Mesenchymal stem cell (in vitro differentiated cells and primary cell): ENCODE measurements at regions not wholly inside any gene's neighbourhood (a gene's known extent, or its start where the extent isn't known, plus 50 kb on each side); places are given as distances from the start of the nearest gene placed in this dataset.

ENCODE experiments used
- DNase-seq: peaks from one replicate; pipeline ENCODE4 v3.0.0-alpha.2; 2013
- H2AFZ ChIP-seq: one replicate; pipeline ENCODE4 v1.6.1; 2013; ENCODE audit warnings: low read depth, mild to moderate bottlenecking, control low read depth, inconsistent platforms, low read length, moderate library complexity
- H2AK5ac ChIP-seq: 2 replicates; pipeline ENCODE4 v1.6.1; 2013; ENCODE audit warnings: low read length, moderate library complexity, mild to moderate bottlenecking, inconsistent platforms; ENCODE audit not compliant: severe bottlenecking
- H2BK120ac ChIP-seq: one replicate; pipeline ENCODE4 v1.6.1; 2013; ENCODE audit warnings: low read depth, mild to moderate bottlenecking, inconsistent platforms, low read length, moderate library complexity
- H2BK12ac ChIP-seq, 2 experiments: one replicate each; pipeline ENCODE4 v1.6.1; 2013; ENCODE audit warnings: inconsistent platforms in 2 of 2, low read length in 2 of 2, mild to moderate bottlenecking in 2 of 2, moderate library complexity in 2 of 2, control low read depth in 1 of 2
- H2BK15ac ChIP-seq: one replicate; pipeline ENCODE4 v1.6.1; 2013; ENCODE audit warnings: mild to moderate bottlenecking, low read depth, inconsistent platforms; ENCODE audit not compliant: poor library complexity, severe bottlenecking
- H2BK5ac ChIP-seq: 2 replicates; pipeline ENCODE4 v1.6.1; 2013; ENCODE audit warnings: low read depth, mild to moderate bottlenecking, low read length, control low read depth, inconsistent platforms; ENCODE audit not compliant: poor library complexity, severe bottlenecking
- H3K14ac ChIP-seq, 2 experiments: one replicate each; pipeline ENCODE4 v1.6.1; 2013; ENCODE audit warnings: inconsistent platforms in 2 of 2, low read length in 2 of 2, control low read depth in 1 of 2, mild to moderate bottlenecking in 1 of 2, moderate library complexity in 1 of 2
- H3K18ac ChIP-seq, 2 experiments: one replicate each; pipeline ENCODE4 v1.6.1; 2013; ENCODE audit warnings: inconsistent platforms in 2 of 2, low read length in 2 of 2, control low read depth in 1 of 2, low read depth in 1 of 2, mild to moderate bottlenecking in 1 of 2
- H3K23ac ChIP-seq, 2 experiments: one replicate each; pipeline ENCODE4 v1.6.1; 2013; ENCODE audit warnings: inconsistent platforms in 2 of 2, low read length in 2 of 2, mild to moderate bottlenecking in 2 of 2, moderate library complexity in 2 of 2, control low read depth in 1 of 2
- H3K27ac ChIP-seq: 2 replicates; pipeline ENCODE4 v1.5.1; 2013; ENCODE audit warnings: mild to moderate bottlenecking, moderate library complexity, low read length, control low read depth, inconsistent platforms; ENCODE audit not compliant: poor library complexity, severe bottlenecking
- H3K27me3 ChIP-seq, 2 experiments: 2 replicates each; pipeline versions ENCODE4 v1.6.1 to v1.7.0; 2013; ENCODE audit warnings: low read length in 2 of 2, mild to moderate bottlenecking in 2 of 2, moderate library complexity in 2 of 2, control low read depth in 1 of 2, inconsistent platforms in 1 of 2; ENCODE audit not compliant: control insufficient read depth in 1 of 2, insufficient read depth in 1 of 2
- H3K36me3 ChIP-seq, 2 experiments: 2 replicates each; pipeline versions ENCODE4 v1.6.1 to v1.7.0; 2013; ENCODE audit warnings: low read length in 2 of 2, control low read depth in 1 of 2, inconsistent platforms in 1 of 2, low read depth in 1 of 2, mild to moderate bottlenecking in 1 of 2; ENCODE audit not compliant: insufficient read depth in 2 of 2, control insufficient read depth in 1 of 2
- H3K4ac ChIP-seq, 2 experiments: one replicate each; pipeline ENCODE4 v1.6.1; 2013; ENCODE audit warnings: inconsistent platforms in 2 of 2, low read length in 2 of 2, mild to moderate bottlenecking in 2 of 2, moderate library complexity in 2 of 2, control low read depth in 1 of 2, low read depth in 1 of 2
- H3K4me1 ChIP-seq: 2 replicates; pipeline ENCODE4 v1.6.1; 2013; ENCODE audit warnings: low read depth, low read length, control low read depth; ENCODE audit not compliant: control insufficient read depth, insufficient read depth
- H3K4me2 ChIP-seq: 2 replicates; pipeline ENCODE4 v1.6.1; 2013; ENCODE audit warnings: low read length, mild to moderate bottlenecking, inconsistent platforms; ENCODE audit not compliant: poor library complexity, severe bottlenecking
- H3K4me3 ChIP-seq, 2 experiments: 2 replicates each; pipeline versions ENCODE4 v1.5.1 to v1.7.0; 2013; ENCODE audit warnings: low read length in 2 of 2, mild to moderate bottlenecking in 2 of 2, control low read depth in 1 of 2, low read depth in 1 of 2; ENCODE audit not compliant: insufficient read depth in 1 of 2
- H3K79me1 ChIP-seq: replicated peaks from 2 replicates; pipeline ENCODE4 v1.6.1; 2013; ENCODE audit warnings: mild to moderate bottlenecking, control low read depth, low read length, inconsistent platforms; ENCODE audit not compliant: poor library complexity, severe bottlenecking
- H3K9ac ChIP-seq: 2 replicates; pipeline ENCODE4 v1.7.0; 2013; ENCODE audit warnings: mild to moderate bottlenecking, low read length, moderate library complexity
- H3K9me3 ChIP-seq: 2 replicates; pipeline ENCODE4 v1.7.0; 2013; ENCODE audit warnings: mild to moderate bottlenecking, low read length; ENCODE audit not compliant: control insufficient read depth
- H4K8ac ChIP-seq: one replicate; pipeline ENCODE4 v1.6.1; 2013; ENCODE audit warnings: inconsistent platforms, mild to moderate bottlenecking, low read length, moderate library complexity
- H4K91ac ChIP-seq: one replicate; pipeline ENCODE4 v1.6.1; 2013; ENCODE audit warnings: mild to moderate bottlenecking, low read length, inconsistent platforms
- WGBS: methylation state at CpG from one replicate; pipeline ENCODE4 v1.1.7; 2013; ENCODE audit warnings: mixed read lengths; 5-methylcytosine and 5-hydroxymethylcytosine counted together

DNA sequence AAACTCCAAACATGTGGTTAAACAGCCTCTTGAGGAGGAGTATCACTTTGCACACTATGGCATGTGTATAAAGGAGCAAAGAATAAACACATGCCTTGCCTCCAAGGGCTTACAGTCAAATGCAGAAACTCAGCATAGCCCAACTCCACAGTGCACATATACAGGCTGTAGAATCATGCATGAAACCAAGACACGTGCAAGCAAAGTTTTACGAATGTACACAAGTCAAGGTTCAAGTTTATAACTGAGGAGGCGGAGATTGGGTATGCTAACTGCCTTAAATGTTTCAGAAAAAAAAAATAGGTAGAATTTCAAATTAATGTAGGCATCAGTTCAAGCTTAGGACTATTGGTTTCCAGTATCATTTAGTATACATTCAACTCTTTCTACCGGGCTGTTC, 321.1 kb downstream of the SOX9 start:
- H2AK5ac ChIP-seq, result no peak overlapping the region
- no peak overlapping the region for H3K4me3 ChIP-seq
- no peak overlapping the region for H3K27ac ChIP-seq

DNA sequence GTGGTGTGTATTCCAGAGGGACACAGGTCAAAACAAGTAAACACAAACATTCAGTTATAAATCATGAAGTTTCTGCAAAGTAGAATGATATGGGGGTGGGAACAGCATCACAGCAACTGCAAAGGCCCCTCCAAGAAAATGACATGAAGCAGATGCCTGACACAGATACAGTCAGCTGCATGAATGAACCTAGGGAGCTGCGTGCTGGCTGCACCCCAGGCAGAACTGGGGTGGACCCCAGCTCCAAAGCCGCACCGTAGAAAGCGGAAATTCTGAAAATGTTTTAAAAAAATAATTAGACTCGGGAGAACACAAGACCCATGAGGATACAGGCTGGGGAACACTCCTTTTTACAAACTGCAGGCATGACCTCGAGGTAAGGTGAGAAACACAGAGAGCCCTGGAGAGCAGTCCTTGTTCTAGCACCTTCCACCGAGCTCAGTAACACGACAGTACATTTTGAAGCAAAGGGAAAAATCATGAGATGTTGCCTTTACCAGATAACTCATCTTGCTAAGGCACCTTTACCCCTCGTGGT, 323.8 kb downstream of the SOX9 start:
- H3K4me2 ChIP-seq, result no peak overlapping the region
- H3K4me1 ChIP-seq, result peaks cover 31% of the 10 kb centered on the region
- H3K27ac ChIP-seq, result no peak overlapping the region
- peak overlapping the region; percentile 40 for H2BK15ac ChIP-seq
- no peak overlapping the region for H3K23ac ChIP-seq
- H3K36me3 ChIP-seq, result peaks cover 0 to 11% of the 10 kb centered on the region in 2 experiments
- no peaks in the 10 kb centered on the region for H3K27me3 ChIP-seq
- H2BK12ac ChIP-seq, result no peak overlapping the region
- H3K4ac ChIP-seq, result no peak overlapping the region
- DNase-seq, result no peak
- H3K79me1 ChIP-seq, result peaks cover 38% of the 10 kb centered on the region
- H2AK5ac ChIP-seq, result no peak overlapping the region
- no peak overlapping the region for H4K8ac ChIP-seq
- no peak overlapping the region for H3K4me3 ChIP-seq
- no peak overlapping the region for H3K14ac ChIP-seq
- no peak overlapping the region for H2AFZ ChIP-seq
- H3K9ac ChIP-seq, result no peak overlapping the region
- H2BK120ac ChIP-seq, result no peak overlapping the region
- no peak overlapping the region for H2BK5ac ChIP-seq
- H3K18ac ChIP-seq, result no peak overlapping the region
- no peak overlapping the region for H4K91ac ChIP-seq
- H3K9me3 ChIP-seq, result no peaks in the 10 kb centered on the region
- WGBS, result 82% methylated on average over 9 of the region's 9 CpGs

More for the DNA sequence above, 321.1 kb downstream of the SOX9 start:
- DNase-seq, result no peak
- Histone ChIP-seq H3K9me3 (no peaks in the 10 kb centered on the region), H3K27me3 (no peaks in the 10 kb centered on the region), H2BK120ac (no peak overlapping the region), H3K14ac (no peak overlapping the region), H3K36me3 (peaks cover 0 to 14% of the 10 kb centered on the region in 2 experiments), H3K4me1 (peaks cover 33% of the 10 kb centered on the region), H2BK15ac (no peak overlapping the region), H2AFZ (no peak overlapping the region), H3K18ac (no peak overlapping the region), H3K79me1 (peaks cover 44% of the 10 kb centered on the region), H2BK5ac (no peak overlapping the region), H3K9ac (no peak overlapping the region), H4K91ac (no peak overlapping the region), H3K4me2 (no peak overlapping the region), H3K4ac (no peak overlapping the region), H2BK12ac (no peak overlapping the region), H4K8ac (no peak overlapping the region), H3K23ac (no peak overlapping the region)
- WGBS, result 100% methylated on average over 4 of the region's 4 CpGs

DNA sequence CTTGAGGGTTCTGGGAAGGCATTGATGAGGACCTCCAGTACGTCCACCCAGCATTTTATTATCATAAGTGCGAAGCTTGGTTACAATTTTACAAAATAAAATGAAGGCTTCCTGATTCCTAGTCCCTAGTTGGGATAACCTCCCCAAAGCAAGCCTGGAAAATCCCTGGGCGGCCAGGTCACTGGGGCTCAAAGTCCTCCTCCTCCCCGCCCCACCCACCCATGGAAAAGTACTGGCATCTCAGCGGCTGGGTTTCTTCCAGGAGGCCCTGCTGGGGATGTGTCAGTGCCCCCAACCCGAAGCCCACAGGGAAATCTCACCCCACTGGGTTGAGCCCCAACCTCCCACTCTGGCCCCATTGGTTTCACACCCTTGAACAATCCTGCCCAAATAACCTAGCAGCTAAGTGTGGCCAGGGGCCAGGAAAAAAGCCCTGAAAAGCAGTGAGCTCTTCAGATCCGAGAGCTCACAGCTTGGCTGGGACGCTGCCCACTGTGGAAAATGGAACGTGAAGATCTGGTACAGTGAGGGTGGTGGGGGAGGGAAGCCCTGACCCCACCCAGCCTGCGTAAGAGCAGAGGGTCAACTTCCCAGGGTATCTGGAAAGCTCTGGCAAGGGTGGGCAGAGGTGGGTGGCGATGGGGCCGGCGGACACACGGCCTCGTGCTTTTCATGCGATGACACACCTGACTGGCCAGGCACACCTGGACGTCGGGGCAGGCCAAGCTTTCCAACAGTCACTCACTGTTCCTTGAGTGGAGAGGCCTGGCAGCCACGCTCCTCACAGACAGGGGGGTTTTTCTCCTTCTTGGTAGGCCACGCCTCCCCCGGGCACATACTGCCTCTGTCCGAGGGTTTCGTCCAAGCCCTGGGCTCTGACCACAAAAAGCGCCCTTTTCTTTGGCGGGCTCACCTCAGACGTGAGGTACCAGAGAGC, 324.5 kb downstream of the SOX9 start:
- no peak overlapping the region for H3K4ac ChIP-seq
- 98% methylated on average over 26 of the region's 26 CpGs for WGBS

DNA sequence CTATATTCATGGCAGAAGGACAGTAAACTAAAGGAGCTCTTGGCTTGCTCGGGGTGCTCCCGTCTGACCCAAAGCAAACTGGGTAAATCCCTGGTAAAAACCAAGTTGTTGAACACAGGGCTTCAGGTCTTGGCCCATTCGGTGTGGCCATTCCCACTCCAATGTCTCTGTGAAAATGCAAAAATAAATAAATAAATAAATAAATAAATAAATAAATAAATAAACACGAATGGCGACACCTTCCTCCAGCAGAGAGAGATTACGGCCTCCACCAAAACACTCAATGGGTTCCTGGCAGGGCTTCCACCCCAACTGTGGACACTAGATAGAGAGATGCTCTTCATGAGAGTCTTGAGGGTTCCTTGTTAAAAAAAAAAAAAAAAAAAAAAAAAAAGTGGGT, 325.3 kb downstream of the SOX9 start:
- H4K91ac ChIP-seq, result no peak overlapping the region
- no peak overlapping the region for H2BK5ac ChIP-seq
- no peak overlapping the region for H2BK120ac ChIP-seq
- H3K18ac ChIP-seq, result no peak overlapping the region
- peaks cover 20% of the 10 kb centered on the region for H3K4me1 ChIP-seq
- DNase-seq, result no peak
- H3K27me3 ChIP-seq, result no peaks in the 10 kb centered on the region
- no peak overlapping the region for H4K8ac ChIP-seq
- no peak overlapping the region for H3K14ac ChIP-seq
- peaks cover 0 to 7% of the 10 kb centered on the region in 2 experiments for H3K36me3 ChIP-seq
- no peak overlapping the region for H2BK15ac ChIP-seq
- H3K23ac ChIP-seq, result no peak overlapping the region
- H3K27ac ChIP-seq, result no peak overlapping the region
- H3K9ac ChIP-seq, result no peak overlapping the region
- H2AK5ac ChIP-seq, result peak overlapping the region; percentile 97
- no peak overlapping the region for H3K4me3 ChIP-seq
- no peak overlapping the region for H3K4ac ChIP-seq
- no peak overlapping the region for H2BK12ac ChIP-seq
- H3K9me3 ChIP-seq, result no peaks in the 10 kb centered on the region
- no peak overlapping the region for H3K4me2 ChIP-seq
- 100% methylated on average over 3 of the region's 6 CpGs for WGBS
- peaks cover 31% of the 10 kb centered on the region for H3K79me1 ChIP-seq
- no peak overlapping the region for H2AFZ ChIP-seq

More for the DNA sequence above, 324.5 kb downstream of the SOX9 start:
- H2BK15ac ChIP-seq, result peak overlapping the region; percentile 40
- no peaks in the 10 kb centered on the region for H3K9me3 ChIP-seq
- H4K91ac ChIP-seq, result no peak overlapping the region
- H2AK5ac ChIP-seq, result peak overlapping the region; percentile 97
- H3K23ac ChIP-seq, result no peak overlapping the region
- H3K18ac ChIP-seq, result no peak overlapping the region
- H3K4me1 ChIP-seq, result peaks cover 26% of the 10 kb centered on the region
- H4K8ac ChIP-seq, result no peak overlapping the region
- H3K36me3 ChIP-seq, result peaks cover 0 to 7% of the 10 kb centered on the region in 2 experiments
- no peak overlapping the region for H2AFZ ChIP-seq
- no peak overlapping the region for H3K27ac ChIP-seq
- no peak overlapping the region for H3K4me3 ChIP-seq
- no peak overlapping the region for H3K4me2 ChIP-seq
- H2BK12ac ChIP-seq, result no peak overlapping the region
- no peak overlapping the region for H2BK5ac ChIP-seq
- DNase-seq, result no peak
- no peak overlapping the region for H3K14ac ChIP-seq
- no peaks in the 10 kb centered on the region for H3K27me3 ChIP-seq
- H2BK120ac ChIP-seq, result no peak overlapping the region
- H3K79me1 ChIP-seq, result peaks cover 33% of the 10 kb centered on the region
- no peak overlapping the region for H3K9ac ChIP-seq
